Lung (tissue), 11 donors: ENCODE measurements at regions not wholly inside any gene's neighbourhood (a gene's known extent, or its start where the extent isn't known, plus 50 kb on each side); places are given as distances from the start of the nearest gene placed in this dataset.
A peak's percentile ranks its signal among the peaks of the same experiment; 100 is the strongest.

ENCODE experiments used
- ATAC-seq: fragments of 200-7000 bp; cut with Tn5 transposase; one replicate; pipeline ENCODE4 v1.9.1; 2020; ENCODE audit warnings: moderate number of reproducible peaks; ENCODE audit not compliant: insufficient read depth, low FRiP score
- DNase-seq, 3 donors: peaks; one replicate each; pipeline ENCODE4 v3.0.0-alpha.2; 2013 to 2017
- H3K27ac ChIP-seq, 2 donors: one replicate each; pipeline ENCODE4 v1.5.1; 2013; ENCODE audit warnings: mild to moderate bottlenecking in 2 of 2, moderate library complexity in 2 of 2, control low read depth in 1 of 2, inconsistent platforms in 1 of 2, low read depth in 1 of 2, low read length in 1 of 2
- H3K27me3 ChIP-seq, 3 donors: one replicate each; pipeline ENCODE4 v1.5.1; 2013; ENCODE audit warnings: low read length in 2 of 3; ENCODE audit not compliant: control insufficient read depth in 3 of 3, insufficient read depth in 3 of 3
- H3K36me3 ChIP-seq, 4 donors: one replicate each; pipeline ENCODE4 v1.5.1; 2013; ENCODE audit warnings: low read length in 4 of 4, mild to moderate bottlenecking in 1 of 4, moderate library complexity in 1 of 4; ENCODE audit not compliant: control insufficient read depth in 4 of 4, insufficient read depth in 4 of 4
- H3K4me1 ChIP-seq, 5 donors: one replicate each; pipeline ENCODE4 v1.5.1; 2013; ENCODE audit warnings: low read length in 5 of 5, mild to moderate bottlenecking in 2 of 5, moderate library complexity in 1 of 5; ENCODE audit not compliant: control insufficient read depth in 5 of 5, insufficient read depth in 5 of 5
- H3K4me3 ChIP-seq: one replicate; pipeline ENCODE4 v1.5.1; 2013; ENCODE audit warnings: mild to moderate bottlenecking, control low read depth, moderate library complexity
- H3K9ac ChIP-seq, 2 donors: one replicate each; pipeline ENCODE4 v1.5.1; 2013; ENCODE audit warnings: low read length in 2 of 2, control low read depth in 1 of 2; ENCODE audit not compliant: insufficient read depth in 1 of 2
- H3K9me3 ChIP-seq, 4 donors: one replicate each; pipeline ENCODE4 v1.5.1; 2013; ENCODE audit warnings: low read length in 3 of 4, mild to moderate bottlenecking in 1 of 4, moderate library complexity in 1 of 4; ENCODE audit not compliant: control insufficient read depth in 4 of 4, insufficient read depth in 3 of 4
- WGBS, 2 donors: extraction: QIAGEN DNeasy Blood & Tissue Kit; methylation state at CpG; one replicate each; pipeline ENCODE4 v1.1.7; 2013; 5-methylcytosine and 5-hydroxymethylcytosine counted together
- TF ChIP-seq, protein P1 (sequence below): IDR thresholded peaks from 2 replicates; pipeline ENCODE4 v1.5.1; 2012; ENCODE audit warnings: mild to moderate bottlenecking; ENCODE audit errors: control extremely low read depth, extremely low read depth
- donor health status: control.
- donor health status: control.
- donor health status: Bipolar disorder and iron deficiency.
- donor health status: healthy.
- donor health status: DM: yes; HTN: yes; CAD: no.

DNA sequence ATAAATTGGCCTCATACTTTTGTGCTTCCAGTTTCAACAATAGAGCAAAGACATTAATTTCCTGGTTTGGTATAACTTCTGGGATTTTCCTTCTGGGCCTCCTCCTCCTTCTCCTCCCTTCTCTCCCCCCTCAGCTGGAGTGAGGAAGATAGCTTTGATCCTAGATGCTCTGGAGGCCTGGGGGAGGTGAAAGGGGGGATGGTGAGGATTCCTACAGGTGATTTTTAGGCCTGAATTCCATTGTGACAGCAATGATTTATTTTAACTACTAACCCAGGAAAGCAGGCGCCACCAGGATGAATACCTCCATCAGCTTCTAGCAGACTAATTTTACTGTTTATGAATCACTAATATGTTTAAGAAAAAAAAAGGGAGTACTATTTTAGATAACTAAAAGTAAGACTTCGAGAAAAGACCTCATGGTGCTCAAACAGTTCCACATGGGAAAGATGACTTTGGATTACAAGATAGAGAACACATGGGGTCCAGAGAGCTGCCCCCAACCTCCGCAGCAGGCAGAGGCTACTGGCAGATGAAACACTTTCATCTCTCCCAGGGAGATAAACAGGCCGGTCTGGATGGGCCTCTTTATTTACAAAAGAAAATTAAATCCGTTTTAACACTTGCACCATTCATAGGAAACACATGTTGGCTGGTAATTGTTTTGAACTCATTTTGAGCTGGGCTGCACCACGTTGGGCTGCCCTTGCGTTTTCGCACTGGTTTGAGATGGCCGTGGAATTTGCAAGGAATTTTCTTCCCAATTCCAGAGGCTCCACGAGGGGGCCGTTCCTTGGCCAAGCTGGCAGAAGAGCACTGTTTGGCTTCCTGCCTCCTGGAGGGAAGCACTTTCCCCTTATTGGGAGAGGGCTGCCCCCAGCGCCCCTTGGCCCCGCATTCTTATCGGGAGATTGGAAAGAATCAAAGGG is 125.1 kb upstream of the STX18 start:
- H3K9ac ChIP-seq = no peak overlapping the region
- no peaks in the 10 kb centered on the region for H3K27me3 ChIP-seq
- no peaks in the 10 kb centered on the region for H3K36me3 ChIP-seq
- WGBS, 2 donors = 53 to 70% methylated on average over 14 of the region's 14 CpGs
- DNase-seq = peak; percentile 72 to 76 (median 76)
- H3K4me1 ChIP-seq = peaks cover 0 to 18% (median 5%) of the 10 kb centered on the region in 5 donors
- TF ChIP-seq, protein P1, sequence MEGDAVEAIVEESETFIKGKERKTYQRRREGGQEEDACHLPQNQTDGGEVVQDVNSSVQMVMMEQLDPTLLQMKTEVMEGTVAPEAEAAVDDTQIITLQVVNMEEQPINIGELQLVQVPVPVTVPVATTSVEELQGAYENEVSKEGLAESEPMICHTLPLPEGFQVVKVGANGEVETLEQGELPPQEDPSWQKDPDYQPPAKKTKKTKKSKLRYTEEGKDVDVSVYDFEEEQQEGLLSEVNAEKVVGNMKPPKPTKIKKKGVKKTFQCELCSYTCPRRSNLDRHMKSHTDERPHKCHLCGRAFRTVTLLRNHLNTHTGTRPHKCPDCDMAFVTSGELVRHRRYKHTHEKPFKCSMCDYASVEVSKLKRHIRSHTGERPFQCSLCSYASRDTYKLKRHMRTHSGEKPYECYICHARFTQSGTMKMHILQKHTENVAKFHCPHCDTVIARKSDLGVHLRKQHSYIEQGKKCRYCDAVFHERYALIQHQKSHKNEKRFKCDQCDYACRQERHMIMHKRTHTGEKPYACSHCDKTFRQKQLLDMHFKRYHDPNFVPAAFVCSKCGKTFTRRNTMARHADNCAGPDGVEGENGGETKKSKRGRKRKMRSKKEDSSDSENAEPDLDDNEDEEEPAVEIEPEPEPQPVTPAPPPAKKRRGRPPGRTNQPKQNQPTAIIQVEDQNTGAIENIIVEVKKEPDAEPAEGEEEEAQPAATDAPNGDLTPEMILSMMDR = no peak
- H3K27ac ChIP-seq = no peak overlapping the region
- no peak overlapping the region for H3K4me3 ChIP-seq
- no peaks in the 10 kb centered on the region for H3K9me3 ChIP-seq
- no peak for ATAC-seq

DNA sequence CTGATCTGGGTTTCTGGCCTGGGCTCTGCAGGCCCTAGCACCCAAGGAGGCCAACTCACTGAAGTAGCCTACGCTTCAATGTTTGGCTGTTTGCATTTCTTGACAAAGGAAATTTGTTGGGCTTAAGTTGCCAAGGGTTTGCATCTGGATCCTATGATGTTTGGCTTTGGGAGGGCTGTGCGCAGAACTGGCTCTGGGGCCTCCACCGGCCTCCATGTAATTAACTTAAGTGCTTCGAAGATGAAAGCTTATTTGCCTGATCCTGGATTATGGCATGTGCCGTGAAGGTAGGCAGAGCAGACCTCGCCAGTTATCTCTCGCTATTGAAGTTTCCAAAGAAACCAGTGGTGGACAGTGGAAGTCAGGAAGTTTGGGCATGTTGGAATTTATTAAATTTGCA is 124.3 kb upstream of the STX18 start:
- Histone ChIP-seq H3K4me3 (no peak overlapping the region), H3K36me3 (no peaks in the 10 kb centered on the region), H3K9me3 (no peaks in the 10 kb centered on the region), H3K4me1 (peaks cover 0 to 18% (median 3%) of the 10 kb centered on the region in 5 donors), H3K27me3 (no peaks in the 10 kb centered on the region), H3K9ac (no peak overlapping the region), H3K27ac (no peak overlapping the region)
- TF ChIP-seq, protein P1 = no peak
- DNase-seq = no peak
- ATAC-seq = no peak
- WGBS, 2 donors = 93 to 94% methylated on average over 7 of the region's 7 CpGs

DNA sequence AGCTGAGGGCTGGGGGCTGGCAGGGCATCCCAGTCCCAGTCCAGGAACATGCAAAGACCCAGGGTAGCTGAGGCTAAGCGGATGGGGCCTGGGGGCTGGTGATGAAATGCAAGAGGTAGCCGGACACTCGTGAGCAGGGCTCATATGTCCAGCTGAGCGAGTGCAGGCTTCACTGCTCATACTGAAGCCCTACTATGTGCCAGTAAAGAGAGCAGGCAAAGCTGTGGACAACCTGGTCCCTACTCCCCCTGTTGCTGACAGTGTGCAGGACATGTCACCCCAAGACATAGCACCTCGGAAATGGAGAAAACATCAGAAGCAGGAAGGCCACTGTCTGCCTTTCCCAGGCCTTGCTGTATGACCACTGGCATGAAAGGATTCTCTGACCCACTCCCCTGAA is 122.4 kb upstream of the STX18 start:
- H3K27me3 ChIP-seq = no peaks in the 10 kb centered on the region
- no peak overlapping the region for H3K9ac ChIP-seq
- H3K4me3 ChIP-seq = no peak overlapping the region
- no peak for DNase-seq
- no peak for ATAC-seq
- H3K9me3 ChIP-seq = no peaks in the 10 kb centered on the region
- WGBS, 2 donors = 91 to 93% methylated on average over 5 of the region's 5 CpGs
- no peak overlapping the region for H3K27ac ChIP-seq
- TF ChIP-seq, protein P1 = no peak
- no peaks in the 10 kb centered on the region for H3K36me3 ChIP-seq
- H3K4me1 ChIP-seq = peaks cover 0 to 18% (median 3%) of the 10 kb centered on the region in 5 donors
